ENCODE measurements at regions not wholly inside any gene's neighbourhood (a gene's known extent, or its start where the extent isn't known, plus 50 kb on each side); places are given as distances from the start of the nearest gene placed in this dataset.

DNA sequence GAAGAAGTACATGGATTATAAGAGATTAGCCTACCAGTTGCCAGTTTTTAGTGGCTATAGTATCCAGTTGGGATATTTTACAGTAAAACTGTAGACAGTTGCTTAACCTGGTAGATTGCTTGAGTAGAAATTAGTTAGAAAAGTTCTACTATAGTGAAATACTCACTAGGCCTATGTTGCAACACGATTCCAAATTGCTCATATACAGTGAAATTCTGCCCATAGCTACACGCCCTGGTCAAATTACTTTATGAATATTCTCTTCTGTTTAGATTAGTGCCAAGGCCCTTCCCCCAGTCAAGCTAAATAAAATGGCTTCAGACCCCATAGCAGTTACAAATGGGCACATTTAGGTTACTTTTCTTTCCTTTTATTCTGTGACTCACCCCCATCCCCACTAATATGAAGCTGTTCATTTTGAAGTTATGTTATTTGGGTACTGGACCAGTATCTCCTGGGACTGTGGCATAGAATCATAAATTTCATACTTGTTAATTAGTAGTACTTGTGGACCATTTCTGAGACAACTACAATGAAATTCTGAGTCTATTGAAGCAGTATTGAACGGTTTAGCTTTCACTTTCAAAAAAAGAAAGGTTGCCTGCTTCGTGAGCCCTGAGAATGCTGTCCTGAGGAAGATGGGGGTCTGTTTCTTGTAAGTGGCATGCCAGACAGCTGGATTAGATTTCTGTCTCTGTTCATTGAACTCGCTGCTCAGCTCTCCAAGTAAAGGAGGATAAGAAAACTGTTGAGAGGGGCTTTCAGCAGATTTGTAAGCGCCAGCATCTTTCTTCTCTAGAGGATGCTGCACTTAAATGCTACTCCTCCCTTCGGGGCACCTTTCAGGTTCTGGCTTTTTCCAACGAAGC, 65.8 kb upstream of the CFAP20DC start:
- no peak for DNase-seq

DNA sequence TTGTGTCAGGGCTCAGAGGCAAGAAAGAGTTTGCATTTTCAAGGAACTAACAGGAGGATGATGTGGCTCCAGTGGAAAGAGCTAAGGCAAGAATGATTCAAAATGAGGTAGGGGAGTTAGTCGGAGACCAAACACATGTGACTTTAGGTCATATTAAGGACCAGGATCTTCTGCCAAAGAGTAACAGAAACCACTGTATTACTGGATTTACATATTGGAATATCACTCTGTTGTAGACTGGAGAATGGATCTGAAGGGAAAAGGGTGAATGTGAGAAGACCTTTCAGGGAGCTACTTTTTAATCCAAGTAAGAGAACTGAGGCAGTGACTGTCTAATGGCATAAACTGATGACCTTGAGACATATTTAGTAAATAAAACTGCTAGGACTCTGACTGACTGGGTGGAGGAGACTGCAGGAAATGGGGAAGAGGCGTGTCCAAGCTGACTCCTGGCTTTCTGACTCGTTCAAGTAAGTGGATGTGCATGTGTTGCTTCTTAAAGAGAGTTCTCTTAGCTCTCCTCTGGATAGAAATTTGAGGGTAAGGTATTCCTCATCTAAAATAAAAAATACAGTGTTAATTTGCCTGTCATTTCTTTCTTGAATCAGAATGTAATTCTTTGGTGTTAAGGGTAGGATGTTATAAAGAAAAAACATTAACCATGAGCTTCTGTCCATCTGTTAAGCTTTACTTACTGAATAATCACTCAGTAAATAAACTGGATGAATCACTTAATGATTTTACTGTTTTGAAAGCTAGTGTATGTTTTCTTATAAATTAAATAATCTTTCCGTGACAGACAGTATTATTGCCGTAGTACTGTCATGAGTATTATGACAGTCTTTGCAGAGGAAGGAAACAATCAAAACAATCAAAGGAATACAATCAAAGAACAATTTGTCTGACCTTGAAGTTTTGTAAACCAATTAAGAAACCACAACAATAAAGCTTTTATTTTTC, 58.3 kb upstream of the CFAP20DC start:
- no peak for DNase-seq

DNA sequence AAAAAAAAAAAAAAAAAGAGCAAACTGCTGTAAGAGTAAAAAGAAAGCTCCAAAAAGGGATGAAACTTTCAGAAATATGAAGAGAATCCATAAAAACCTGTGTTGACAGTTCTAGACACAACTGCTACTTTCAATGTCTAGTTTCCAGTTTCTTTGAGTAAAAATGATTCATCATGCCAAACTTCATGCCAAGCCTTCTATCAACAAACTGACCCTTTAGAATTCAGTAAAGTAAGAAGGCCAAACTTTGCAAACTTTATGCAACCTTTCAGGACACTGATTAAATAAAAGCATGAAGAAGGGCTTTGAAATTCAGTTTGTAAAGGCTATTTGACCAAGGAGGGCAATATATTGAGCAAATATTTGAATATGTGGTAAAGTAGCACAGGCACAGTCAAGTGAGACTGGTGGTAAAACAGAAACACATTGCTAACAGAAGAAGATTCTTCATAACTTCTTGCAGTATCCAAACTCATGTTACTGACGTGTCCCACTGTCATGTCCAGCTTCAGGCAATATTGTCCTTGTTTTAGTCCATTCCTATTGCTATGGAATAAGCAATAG, 56.3 kb upstream of the CFAP20DC start:
- DNase-seq = no peak

DNA sequence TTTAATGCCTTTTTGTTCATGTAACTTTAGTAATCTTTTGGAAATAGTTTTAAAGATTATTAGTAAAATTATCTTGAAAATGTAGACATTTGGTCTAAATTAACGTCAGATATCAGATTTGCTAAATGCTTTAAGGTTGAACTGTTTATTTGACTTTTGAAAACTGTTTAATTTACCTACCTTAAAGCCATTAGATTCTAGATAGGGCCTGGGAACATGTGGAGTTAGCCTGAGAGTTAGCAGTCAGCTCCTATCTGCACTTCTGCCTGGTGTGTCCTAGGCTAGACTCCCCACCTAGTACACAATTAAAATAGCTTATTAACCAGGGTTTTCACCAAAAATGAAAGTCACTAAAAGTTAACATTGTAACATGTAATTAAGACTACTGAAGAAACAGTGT, 53.7 kb upstream of the CFAP20DC start:
- DNase-seq = no peak

DNA sequence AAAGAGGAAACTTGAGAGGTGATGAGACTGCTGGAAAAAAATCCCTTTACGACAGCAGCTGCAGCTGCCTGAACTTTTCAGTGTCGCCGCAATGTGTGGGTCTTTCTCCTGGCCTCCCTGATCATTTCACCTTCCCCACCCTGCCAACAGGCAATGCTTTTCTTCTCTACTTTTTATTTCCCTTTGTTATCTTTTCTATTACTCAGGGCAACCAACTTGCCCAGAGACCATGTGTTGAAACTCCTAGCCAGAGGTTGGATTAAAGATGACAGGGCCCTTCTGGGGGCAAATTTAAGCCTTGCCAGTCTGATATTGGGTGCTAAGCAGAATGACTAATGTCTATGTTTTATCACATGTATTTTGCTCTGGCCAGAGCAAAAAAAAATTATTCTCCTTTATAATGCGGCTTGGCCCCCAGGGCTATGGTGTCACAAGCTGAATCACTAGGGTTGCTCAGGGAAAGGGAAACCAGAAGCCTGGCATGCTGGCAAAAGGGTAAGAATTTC, 51.5 kb upstream of the CFAP20DC start:
- no peak for DNase-seq
